SW 1271 (cell line): ENCODE measurements at regions not wholly inside any gene's neighbourhood (a gene's known extent, or its start where the extent isn't known, plus 50 kb on each side); places are given as distances from the start of the nearest gene placed in this dataset.
"Not testable (repeated sequence)": the region's sequence is repeated elsewhere in the genome, so short reads cannot be mapped to it uniquely, and the experiment has no call there.

Experiments
- DNase-seq, 2 experiments: peaks; one replicate each; lab custom pipeline; 2025; lab: John Stamatoyannopoulos, UW

- not testable (repeated sequence) for DNase-seq
Measured at GRCh38 chr2:37806004-37806403, 119.1 kb upstream of the RMDN2 start.

GRCh38 chr2:37809525-37809924 is 115.6 kb upstream of the RMDN2 start:
- DNase-seq: peak in 1 of 2 experiments; percentile 59

DNA sequence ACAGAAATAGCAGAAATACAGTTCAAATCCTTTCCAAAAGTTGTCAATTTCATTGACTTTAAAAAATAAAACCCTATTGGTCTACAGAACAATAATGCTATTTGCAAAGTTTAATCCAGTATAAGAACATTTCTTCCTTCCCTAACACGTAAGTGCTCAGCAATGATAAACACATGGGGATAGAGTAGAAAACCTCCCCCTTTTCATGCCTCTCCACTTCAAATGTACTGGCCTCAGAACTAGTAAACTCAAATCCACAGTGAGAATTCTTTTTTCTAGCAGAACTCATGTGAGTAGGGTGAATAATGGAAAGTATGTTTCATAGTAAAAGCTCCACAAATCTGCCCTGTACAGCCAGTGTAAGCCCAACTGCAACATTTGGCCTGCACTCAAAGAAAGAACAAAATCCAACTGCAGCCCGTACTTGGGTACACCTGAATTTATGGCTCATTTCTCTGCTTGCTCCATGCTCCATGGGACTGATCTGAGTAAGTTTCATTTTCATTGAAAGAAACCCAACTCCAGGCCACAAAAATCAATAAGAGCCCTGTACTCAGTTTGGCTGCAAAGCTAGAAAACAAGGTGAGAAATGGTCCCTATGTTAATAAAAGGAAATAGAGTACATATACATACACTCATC is 115.0 kb upstream of the RMDN2 start:
- DNase-seq: no peak

GRCh38 chr2:37812414-37812813 is 112.7 kb upstream of the RMDN2 start:
- no peak for DNase-seq

GRCh38 chr2:37812941-37813730 is 112.0 kb upstream of the RMDN2 start:
- DNase-seq: no peak

- no peak for DNase-seq
Measured at GRCh38 chr2:37816036-37816435, 109.1 kb upstream of the RMDN2 start.

GRCh38 chr2:37816686-37817085 is 108.4 kb upstream of the RMDN2 start:
- no peak for DNase-seq

DNA sequence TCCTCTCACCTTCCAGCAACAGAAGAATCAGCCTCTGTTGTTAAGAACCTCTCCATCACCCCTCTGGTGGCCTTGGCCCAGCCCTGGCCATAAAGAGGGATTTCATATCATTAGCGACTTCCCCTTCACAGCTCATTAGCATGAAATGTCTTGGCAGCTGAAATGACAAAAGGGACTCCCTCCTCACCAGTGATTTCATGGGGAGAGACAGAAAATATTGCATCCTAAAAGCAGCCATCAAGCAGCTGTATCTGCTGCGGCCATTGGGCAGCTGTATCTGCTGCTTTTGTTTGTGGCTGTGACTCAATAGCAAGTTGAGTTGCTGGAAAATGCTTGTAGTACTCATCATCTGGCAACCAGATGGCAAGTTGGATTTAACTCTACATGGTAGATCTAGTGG is 105.9 kb upstream of the RMDN2 start:
- DNase-seq: no peak

- no peak for DNase-seq
Measured at GRCh38 chr2:37820471-37820986, 104.6 kb upstream of the RMDN2 start.

GRCh38 chr2:37825586-37825985 is 99.5 kb upstream of the RMDN2 start:
- no peak for DNase-seq

DNA sequence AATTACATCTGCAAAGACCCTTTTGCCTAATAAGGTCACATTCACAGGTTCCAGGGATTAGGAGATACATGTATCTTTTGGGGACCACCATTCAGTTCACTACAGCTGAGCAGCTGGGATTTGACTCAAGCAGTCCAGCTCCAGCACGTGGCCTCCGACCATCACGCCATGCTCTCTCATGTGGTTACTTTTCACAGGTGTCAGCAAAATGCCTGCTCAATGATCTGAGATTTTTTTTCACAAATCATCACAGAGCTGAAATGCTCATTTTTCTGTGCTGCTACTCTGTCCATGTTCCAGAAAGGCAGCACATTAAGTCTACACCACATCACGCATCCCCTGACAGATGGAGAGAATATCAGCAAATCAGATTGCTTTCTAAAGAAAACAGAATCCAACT is 98.5 kb upstream of the RMDN2 start:
- no peak for DNase-seq

DNA sequence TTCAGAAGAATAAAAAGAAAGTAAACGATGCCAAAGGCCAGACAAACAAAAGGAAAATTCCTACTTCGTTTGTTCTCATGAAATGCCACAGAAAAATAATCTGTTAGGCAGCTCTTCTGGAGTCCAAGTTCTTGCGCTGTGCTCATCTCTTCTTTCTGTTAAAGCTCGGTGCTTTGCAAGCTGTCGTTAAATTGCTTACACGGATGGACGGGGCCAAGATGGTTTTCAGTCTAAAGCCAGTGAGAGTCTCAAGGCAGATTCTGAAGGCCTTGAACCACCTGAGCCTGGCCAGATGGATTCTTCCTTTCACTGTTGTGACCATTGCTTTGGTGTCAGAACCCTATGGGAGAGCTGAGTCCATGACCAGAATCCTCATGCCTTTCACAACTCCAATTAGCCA is 97.6 kb upstream of the RMDN2 start:
- no peak for DNase-seq

DNA sequence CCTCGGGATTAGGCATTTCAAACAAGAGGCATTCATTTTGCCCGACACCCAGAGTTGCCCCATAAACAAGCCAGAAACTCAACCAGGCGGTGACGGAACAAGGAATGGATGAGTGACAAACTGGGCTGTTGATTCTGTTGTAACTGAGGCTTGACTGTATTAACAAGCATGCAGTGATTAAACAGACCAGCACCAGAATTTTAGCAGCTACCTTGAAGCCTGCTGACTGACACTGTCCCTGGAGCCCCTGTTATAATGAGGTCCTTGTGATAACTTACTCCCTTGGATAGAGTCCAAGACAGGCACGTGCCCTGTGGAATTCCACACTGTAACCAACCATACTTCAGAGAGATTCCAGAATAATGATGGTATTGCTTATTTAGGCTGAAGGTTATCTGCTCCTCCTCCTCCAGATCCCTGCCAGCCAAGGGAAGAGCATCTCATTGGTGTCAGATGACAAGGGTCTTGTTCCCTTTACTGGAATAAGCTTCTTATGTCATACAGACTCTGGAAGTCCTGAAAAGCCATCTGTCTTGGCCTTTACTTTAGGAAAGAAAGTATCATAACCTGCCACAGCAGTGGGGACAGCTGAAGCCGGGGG is 97.1 kb upstream of the RMDN2 start:
- DNase-seq: no peak

GRCh38 chr2:37829202-37829601 is 95.9 kb upstream of the RMDN2 start:
- peak in 1 of 2 experiments; percentile 17 for DNase-seq

DNA sequence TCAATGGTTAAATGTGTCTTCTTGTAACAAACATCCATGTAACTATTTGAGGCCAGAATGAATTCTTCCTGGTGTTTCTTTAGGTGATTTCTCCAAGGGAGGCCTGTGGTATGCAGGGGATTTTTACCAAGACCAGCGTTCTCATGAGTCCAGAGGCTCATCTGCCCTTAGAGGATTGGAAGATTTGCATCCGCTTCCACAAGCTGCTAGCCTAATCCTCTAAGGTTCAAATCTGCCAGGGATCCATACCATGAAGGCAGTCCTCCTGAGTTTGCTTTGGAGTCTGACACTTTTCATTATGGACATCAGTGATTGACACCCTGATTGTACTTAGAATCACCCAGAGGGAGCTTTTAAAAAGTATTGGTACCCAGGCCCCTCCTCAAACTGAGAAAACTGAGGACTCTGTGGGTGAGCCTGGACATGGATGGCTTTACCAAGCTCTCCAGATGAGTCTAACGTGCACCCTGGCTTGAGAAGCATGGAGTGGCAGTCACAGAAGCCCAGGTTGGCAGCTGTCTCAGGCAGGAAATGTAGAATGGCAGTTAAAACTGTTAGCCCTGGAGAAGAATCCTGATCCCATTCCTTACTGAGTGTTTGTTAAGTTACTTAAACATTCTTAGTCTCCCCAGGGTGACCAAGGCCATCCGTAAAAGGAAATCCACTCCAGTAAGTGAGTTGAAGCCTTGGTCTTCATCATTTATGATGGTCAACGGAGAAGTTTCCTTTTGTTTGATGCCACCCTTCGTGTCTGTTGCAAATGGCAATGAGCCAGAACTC is 95.3 kb upstream of the RMDN2 start:
- no peak for DNase-seq

DNA sequence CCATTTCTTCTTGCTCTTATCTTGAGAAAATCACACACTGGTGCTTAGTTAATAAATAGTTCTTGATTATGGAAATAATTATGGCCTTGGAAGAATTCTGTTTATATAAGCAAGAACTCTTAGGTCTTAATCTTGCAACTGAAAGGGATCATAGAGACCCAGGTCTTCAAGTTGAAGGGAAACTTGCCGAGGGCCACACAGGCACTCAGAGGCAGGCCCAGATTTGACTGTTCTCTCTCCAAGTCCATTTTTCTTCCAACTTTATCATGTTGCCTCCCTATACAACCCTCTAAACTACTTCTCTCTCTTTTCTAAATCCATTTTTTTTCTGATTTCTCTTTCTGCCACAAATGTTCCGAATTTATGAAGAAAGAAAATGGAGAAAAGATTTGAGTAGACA is 94.5 kb upstream of the RMDN2 start:
- DNase-seq: no peak

DNA sequence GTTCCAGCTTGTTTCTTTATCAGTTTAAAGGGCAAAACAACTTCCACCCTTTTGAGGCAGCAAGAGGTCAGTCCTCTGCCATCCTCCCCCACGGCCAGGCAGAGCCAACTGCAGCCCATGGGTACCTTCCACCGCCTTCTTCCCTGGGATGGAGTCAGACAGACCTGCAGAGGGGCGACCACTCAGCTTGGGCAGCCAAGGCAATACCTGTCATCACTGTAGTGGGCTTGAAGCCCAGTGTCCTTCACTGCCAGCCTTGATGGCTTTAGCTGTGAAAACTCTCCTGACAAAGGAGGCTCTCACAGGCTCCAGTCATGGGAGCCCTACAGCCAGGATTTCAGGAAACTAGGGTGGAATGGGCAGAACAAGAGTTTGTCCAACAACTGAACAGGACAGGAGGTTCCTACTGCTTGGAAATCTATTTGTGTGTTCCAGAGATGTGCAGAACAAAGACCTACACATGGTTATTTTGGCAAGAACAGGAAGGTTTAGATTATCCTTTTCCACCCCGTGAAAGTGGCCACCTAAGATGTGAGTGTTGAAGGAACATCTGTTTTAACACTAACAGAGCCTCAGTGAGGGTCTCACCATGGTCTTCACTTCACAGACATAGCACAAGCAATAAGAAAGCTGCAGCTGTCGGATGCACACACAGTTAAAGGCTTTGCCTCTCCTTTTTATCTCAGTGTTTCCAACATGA is 93.9 kb upstream of the RMDN2 start:
- no peak for DNase-seq

- DNase-seq: peak; percentile 77 to 81
Measured at GRCh38 chr2:37832590-37833197, 92.4 kb upstream of the RMDN2 start.

DNA sequence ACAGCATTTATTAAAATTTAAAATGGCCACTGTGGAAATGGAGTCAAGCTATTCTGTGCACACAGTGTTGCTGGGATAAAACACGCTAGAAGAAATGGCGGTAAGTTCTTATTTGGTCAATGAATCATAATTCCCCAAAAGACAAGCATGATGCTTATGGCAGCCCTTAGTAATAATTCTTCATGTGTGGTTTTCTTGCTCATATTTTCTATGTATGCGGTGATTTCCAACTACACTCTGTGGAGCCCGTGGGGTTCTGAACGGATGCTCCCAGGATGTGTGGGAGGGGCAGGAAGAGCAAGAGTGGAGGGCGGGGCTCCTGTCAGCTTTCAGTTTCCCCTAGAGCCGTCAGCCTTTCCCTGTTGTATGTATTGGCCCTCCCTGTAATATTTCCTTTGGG is 91.7 kb upstream of the RMDN2 start:
- no peak for DNase-seq

GRCh38 chr2:37836270-37836669 is 88.8 kb upstream of the RMDN2 start:
- no peak for DNase-seq

DNA sequence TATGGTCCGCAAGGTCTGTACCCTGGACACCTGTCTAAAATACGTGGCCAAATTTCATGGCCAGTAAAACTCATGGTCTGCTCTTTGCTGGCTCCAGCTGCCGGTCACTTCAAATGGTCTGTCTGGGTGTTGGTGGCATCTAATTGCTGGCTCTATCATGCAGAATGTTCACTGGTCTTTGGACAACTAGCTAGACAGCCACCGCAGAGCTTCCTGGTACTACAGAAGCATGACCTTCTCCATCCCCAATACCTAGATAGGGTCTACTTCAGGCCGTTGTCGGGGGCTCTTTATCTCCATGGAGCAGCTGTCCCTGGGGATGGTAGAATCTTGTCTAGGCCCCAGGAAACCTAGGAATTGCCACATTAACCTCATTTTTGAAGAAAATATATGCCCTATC is 88.4 kb upstream of the RMDN2 start:
- no peak for DNase-seq
